DND-41 (cell line): ENCODE measurements at regions not wholly inside any gene's neighbourhood (a gene's known extent, or its start where the extent isn't known, plus 50 kb on each side); places are given as distances from the start of the nearest gene placed in this dataset.

ENCODE experiments used
- EZH2 ChIP-seq: IDR thresholded peaks from 3 replicates; pipeline ENCODE4 v1.6.1; 2012; ENCODE audit warnings: borderline replicate concordance, low read depth, mild to moderate bottlenecking, moderate library complexity, low read length, inconsistent platforms; ENCODE audit not compliant: severe bottlenecking
- TF ChIP-seq, protein P1 (sequence below): IDR thresholded peaks from 2 replicates; pipeline ENCODE4 v1.5.1; 2012; ENCODE audit warnings: borderline replicate concordance, low read length, moderate library complexity, mild to moderate bottlenecking; ENCODE audit not compliant: poor library complexity, severe bottlenecking; ENCODE audit errors: extremely low read depth

DNA sequence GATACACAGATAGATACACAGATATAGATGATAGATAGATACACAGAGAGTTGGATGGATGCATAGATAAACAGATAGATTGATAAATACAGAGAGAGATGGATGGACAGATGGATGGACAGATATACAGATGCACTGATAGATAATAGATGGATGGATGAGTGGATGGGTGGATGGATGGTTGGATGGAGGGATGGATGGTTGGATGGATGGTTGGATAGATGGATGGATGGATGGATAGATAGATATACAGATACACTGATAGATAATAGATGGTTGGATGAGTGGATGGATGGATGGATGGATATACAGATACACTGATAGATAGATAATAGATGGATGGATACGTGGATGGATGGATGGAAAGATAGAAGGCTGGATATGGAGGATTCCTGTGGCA lies 290.0 kb upstream of the SHH start:
- TF ChIP-seq, protein P1, sequence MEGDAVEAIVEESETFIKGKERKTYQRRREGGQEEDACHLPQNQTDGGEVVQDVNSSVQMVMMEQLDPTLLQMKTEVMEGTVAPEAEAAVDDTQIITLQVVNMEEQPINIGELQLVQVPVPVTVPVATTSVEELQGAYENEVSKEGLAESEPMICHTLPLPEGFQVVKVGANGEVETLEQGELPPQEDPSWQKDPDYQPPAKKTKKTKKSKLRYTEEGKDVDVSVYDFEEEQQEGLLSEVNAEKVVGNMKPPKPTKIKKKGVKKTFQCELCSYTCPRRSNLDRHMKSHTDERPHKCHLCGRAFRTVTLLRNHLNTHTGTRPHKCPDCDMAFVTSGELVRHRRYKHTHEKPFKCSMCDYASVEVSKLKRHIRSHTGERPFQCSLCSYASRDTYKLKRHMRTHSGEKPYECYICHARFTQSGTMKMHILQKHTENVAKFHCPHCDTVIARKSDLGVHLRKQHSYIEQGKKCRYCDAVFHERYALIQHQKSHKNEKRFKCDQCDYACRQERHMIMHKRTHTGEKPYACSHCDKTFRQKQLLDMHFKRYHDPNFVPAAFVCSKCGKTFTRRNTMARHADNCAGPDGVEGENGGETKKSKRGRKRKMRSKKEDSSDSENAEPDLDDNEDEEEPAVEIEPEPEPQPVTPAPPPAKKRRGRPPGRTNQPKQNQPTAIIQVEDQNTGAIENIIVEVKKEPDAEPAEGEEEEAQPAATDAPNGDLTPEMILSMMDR, result no peak
- TF ChIP-seq EZH2, result no peak
